WTC11 (cell line): ENCODE measurements at regions not wholly inside any gene's neighbourhood (a gene's known extent, or its start where the extent isn't known, plus 50 kb on each side); places are given as distances from the start of the nearest gene placed in this dataset.
"Not testable (repeated sequence)": the region's sequence is repeated elsewhere in the genome, so short reads cannot be mapped to it uniquely, and the experiment has no call there.

Experiments
- FOXJ3 ChIP-seq: sonication (generic); formaldehyde crosslinking; IDR thresholded peaks from 2 replicates; pipeline ENCODE4 v1.9.0; 2021; ENCODE audit warnings: missing genetic modification reagents, mild to moderate bottlenecking, borderline replicate concordance
- ZBTB21 ChIP-seq: sonication (generic); formaldehyde crosslinking; IDR thresholded peaks from 2 replicates; pipeline ENCODE4 v1.8.1; 2023; ENCODE audit warnings: mild to moderate bottlenecking, missing genetic modification reagents, borderline replicate concordance
- TF ChIP-seq, protein P1 (sequence below): fragments of 200-600 bp; IDR thresholded peaks from 2 replicates; pipeline ENCODE4 v1.8.0; 2022; ENCODE audit warnings: antibody characterized with exemption
- TF ChIP-seq, protein P2 (sequence below): sonication (generic); formaldehyde crosslinking; IDR thresholded peaks from 2 replicates; pipeline ENCODE4 v1.8.0; 2022; ENCODE audit warnings: mild to moderate bottlenecking, missing genetic modification reagents
- TF ChIP-seq, protein P3 (sequence below): sonication (generic); formaldehyde crosslinking; conservative IDR thresholded peaks from 2 replicates; pipeline ENCODE4 v1.8.1; 2022; ENCODE audit warnings: mild to moderate bottlenecking, missing genetic modification reagents
- TF ChIP-seq, protein P4 (sequence below): fragments of 250-450 bp; sonication (Bioruptor Pico); conservative IDR thresholded peaks from 2 replicates; pipeline ENCODE4 v1.9.0; 2021; ENCODE audit warnings: mild to moderate bottlenecking
- TF ChIP-seq, protein P5 (sequence below): sonication (generic); formaldehyde crosslinking; IDR thresholded peaks from 2 replicates; pipeline ENCODE4 v1.8.1; 2022; ENCODE audit warnings: missing genetic modification reagents, borderline replicate concordance

DNA sequence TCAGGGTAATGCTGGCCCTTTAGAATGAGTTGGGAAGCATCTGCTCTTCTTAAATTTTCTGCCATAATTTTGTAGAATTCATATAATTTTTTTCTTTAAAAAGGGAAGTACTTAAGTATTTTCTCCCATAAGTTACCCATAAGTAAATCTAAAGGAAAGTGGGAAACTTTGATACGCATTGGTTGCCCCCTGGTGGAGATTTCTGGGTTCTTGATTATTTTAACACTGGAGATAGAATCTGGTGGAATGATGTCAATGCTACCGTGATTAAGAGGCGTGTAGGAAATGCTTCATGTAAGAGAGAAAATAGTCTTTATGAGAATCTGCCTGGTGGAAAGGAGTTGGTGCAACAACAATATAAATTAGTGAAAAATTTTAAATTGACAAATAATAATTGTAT, 65.6 kb downstream of the OR4F15 start:
- TF ChIP-seq, protein P1, sequence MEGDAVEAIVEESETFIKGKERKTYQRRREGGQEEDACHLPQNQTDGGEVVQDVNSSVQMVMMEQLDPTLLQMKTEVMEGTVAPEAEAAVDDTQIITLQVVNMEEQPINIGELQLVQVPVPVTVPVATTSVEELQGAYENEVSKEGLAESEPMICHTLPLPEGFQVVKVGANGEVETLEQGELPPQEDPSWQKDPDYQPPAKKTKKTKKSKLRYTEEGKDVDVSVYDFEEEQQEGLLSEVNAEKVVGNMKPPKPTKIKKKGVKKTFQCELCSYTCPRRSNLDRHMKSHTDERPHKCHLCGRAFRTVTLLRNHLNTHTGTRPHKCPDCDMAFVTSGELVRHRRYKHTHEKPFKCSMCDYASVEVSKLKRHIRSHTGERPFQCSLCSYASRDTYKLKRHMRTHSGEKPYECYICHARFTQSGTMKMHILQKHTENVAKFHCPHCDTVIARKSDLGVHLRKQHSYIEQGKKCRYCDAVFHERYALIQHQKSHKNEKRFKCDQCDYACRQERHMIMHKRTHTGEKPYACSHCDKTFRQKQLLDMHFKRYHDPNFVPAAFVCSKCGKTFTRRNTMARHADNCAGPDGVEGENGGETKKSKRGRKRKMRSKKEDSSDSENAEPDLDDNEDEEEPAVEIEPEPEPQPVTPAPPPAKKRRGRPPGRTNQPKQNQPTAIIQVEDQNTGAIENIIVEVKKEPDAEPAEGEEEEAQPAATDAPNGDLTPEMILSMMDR = not testable (repeated sequence)
- TF ChIP-seq, protein P2, sequence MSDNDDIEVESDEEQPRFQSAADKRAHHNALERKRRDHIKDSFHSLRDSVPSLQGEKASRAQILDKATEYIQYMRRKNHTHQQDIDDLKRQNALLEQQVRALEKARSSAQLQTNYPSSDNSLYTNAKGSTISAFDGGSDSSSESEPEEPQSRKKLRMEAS (CRISPR knock-in tag) = not testable (repeated sequence)
- TF ChIP-seq, protein P3, sequence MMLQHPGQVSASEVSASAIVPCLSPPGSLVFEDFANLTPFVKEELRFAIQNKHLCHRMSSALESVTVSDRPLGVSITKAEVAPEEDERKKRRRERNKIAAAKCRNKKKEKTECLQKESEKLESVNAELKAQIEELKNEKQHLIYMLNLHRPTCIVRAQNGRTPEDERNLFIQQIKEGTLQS (CRISPR knock-in tag) = not testable (repeated sequence)
- TF ChIP-seq, protein P4, sequence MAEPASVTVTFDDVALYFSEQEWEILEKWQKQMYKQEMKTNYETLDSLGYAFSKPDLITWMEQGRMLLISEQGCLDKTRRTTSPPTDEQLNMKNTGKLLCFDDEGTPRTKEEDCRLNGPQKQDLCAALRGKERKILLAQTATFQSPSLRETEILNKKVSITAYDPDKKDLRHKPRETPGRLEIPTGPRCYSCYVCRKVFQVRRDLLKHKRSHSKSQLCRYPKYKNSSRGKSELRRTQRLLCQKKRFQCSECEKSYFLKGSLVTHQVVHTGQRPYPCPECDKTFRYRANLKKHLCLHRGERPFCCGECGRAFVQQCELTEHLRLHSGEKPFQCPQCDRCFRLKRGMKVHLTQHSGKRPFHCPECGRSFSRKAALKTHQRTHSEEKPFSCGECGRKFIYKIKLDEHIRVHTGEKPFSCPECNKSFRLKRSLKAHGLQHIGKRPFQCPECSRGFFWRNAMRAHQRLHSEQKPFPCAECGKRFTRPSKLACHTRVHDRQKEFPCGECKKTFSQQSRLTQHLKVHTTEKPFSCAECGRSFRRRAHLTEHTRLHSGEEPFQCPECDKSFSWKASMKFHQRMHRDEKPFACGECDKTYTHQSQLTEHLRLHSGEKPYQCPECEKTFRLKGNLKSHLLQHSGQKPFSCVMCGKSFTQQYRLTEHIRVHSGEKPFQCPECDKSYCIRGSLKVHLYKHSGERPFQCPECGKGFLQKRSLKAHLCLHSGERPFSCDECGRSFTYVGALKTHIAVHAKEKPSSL (CRISPR knock-in tag) = not testable (repeated sequence)
- not testable (repeated sequence) for TF ChIP-seq ZBTB21 (CRISPR knock-in tag); FOXJ3
- TF ChIP-seq, protein P5, sequence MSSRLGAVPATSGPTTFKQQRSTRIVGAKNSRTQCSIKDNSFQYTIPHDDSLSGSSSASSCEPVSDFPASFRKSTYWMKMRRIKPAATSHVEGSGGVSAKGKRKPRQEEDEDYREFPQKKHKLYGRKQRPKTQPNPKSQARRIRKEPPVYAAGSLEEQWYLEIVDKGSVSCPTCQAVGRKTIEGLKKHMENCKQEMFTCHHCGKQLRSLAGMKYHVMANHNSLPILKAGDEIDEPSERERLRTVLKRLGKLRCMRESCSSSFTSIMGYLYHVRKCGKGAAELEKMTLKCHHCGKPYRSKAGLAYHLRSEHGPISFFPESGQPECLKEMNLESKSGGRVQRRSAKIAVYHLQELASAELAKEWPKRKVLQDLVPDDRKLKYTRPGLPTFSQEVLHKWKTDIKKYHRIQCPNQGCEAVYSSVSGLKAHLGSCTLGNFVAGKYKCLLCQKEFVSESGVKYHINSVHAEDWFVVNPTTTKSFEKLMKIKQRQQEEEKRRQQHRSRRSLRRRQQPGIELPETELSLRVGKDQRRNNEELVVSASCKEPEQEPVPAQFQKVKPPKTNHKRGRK (CRISPR knock-in tag) = not testable (repeated sequence)
